Activated CD8-positive, alpha-beta memory T cell treated with anti-CD3 and anti-CD28 coated beads, Interleukin-2, amount 10 ng/mL, durations not matched to agents 7 days and 5 days (primary cell): ENCODE measurements at regions not wholly inside any gene's neighbourhood (a gene's known extent, or its start where the extent isn't known, plus 50 kb on each side); places are given as distances from the start of the nearest gene placed in this dataset.
A peak's percentile ranks its signal among the peaks of the same experiment; 100 is the strongest.

Source experiments
- ATAC-seq: fragments of 150-1000 bp; cut with Tn5 transposase; one replicate; pipeline ENCODE4 v1.10.0; 2021; ENCODE audit warnings: moderate library complexity
- CTCF ChIA-PET: fragments of 350-600 bp; sonication (Branson Sonifier 250); formaldehyde crosslinking; loops from one replicate; lab custom pipeline; 2021; ENCODE audit warnings: antibody characterized with exemption; lab: Charles Lee
- DNase-seq: peaks from one replicate; pipeline ENCODE4 v3.0.0-alpha.2; 2020
- H3K27ac Mint-ChIP-seq: one replicate; pipeline ENCODE4 v1.8.0; 2021; ENCODE audit warnings: mild to moderate bottlenecking, mixed read lengths
- H3K27me3 Mint-ChIP-seq: one replicate; pipeline ENCODE4 v1.8.0; 2021; ENCODE audit warnings: mixed read lengths
- H3K36me3 Mint-ChIP-seq: one replicate; pipeline ENCODE4 v1.8.0; 2021; ENCODE audit warnings: mild to moderate bottlenecking, mixed read lengths
- H3K4me1 Mint-ChIP-seq: one replicate; pipeline ENCODE4 v1.8.0; 2021; ENCODE audit warnings: mixed read lengths
- H3K4me3 Mint-ChIP-seq: one replicate; pipeline ENCODE4 v1.8.0; 2021; ENCODE audit warnings: mild to moderate bottlenecking, moderate library complexity, mixed read lengths
- H3K9me3 Mint-ChIP-seq: one replicate; pipeline ENCODE4 v1.8.0; 2022; ENCODE audit warnings: low read depth, mixed read lengths

GRCh38 chr1:58917436-58917835 lies 133.6 kb upstream of the JUN start:
- H3K4me3 Mint-ChIP-seq = no peak overlapping the region
- H3K4me1 Mint-ChIP-seq = peaks cover 12% of the 10 kb centered on the region
- CTCF ChIA-PET = no interaction called here

GRCh38 chr1:58919226-58919958 lies 135.5 kb upstream of the JUN start:
- no peak overlapping the region for H3K4me3 Mint-ChIP-seq
- peaks cover 26% of the 10 kb centered on the region for H3K4me1 Mint-ChIP-seq
- H3K9me3 Mint-ChIP-seq = peaks cover 3% of the 10 kb centered on the region
- peaks cover 9% of the 10 kb centered on the region for H3K36me3 Mint-ChIP-seq
- peaks cover 5% of the 10 kb centered on the region for H3K27me3 Mint-ChIP-seq
- CTCF ChIA-PET = interaction anchor here (0.8 to 1.1 kb wide), 2 partner anchors 10 to 78 kb away, joined by 3 read pairs; no protein-coding TSS in a partner anchor
- DNase-seq = no peak
- ATAC-seq = no peak
- no peak overlapping the region for H3K27ac Mint-ChIP-seq

More at GRCh38 chr1:58917436-58917835, 133.6 kb upstream of the JUN start:
- ATAC-seq = no peak
- Mint-ChIP-seq H3K36me3 (peaks cover 16% of the 10 kb centered on the region), H3K9me3 (peaks cover 11% of the 10 kb centered on the region), H3K27ac (no peak overlapping the region), H3K27me3 (peaks cover 5% of the 10 kb centered on the region)
- DNase-seq = no peak

GRCh38 chr1:58919959-58920321 lies 136.1 kb upstream of the JUN start:
- Mint-ChIP-seq H3K4me3 (no peak overlapping the region), H3K36me3 (peaks cover 6% of the 10 kb centered on the region), H3K9me3 (peaks cover under 1% of the 10 kb centered on the region), H3K4me1 (peaks cover 26% of the 10 kb centered on the region), H3K27ac (no peak overlapping the region), H3K27me3 (peaks cover 5% of the 10 kb centered on the region)
- CTCF ChIA-PET = interaction anchor here (0.8 to 1.6 kb wide), 3 partner anchors 9 to 77 kb away, joined by 3 read pairs; no protein-coding TSS in a partner anchor
- DNase-seq (no peak), ATAC-seq (no peak)

GRCh38 chr1:58921342-58921741 lies 137.5 kb upstream of the JUN start:
- peaks cover 4% of the 10 kb centered on the region for H3K9me3 Mint-ChIP-seq
- H3K27me3 Mint-ChIP-seq = peaks cover 5% of the 10 kb centered on the region
- no peak for DNase-seq
- ATAC-seq = no peak
- no peak overlapping the region for H3K4me3 Mint-ChIP-seq
- H3K27ac Mint-ChIP-seq = peak overlapping the region; percentile 86
- CTCF ChIA-PET = interaction anchor here (1.0 to 1.6 kb wide), 5 partner anchors 8 to 375 kb away, joined by 3 read pairs; partner anchors contain the start of gene FGGY
- peaks cover 4% of the 10 kb centered on the region for H3K36me3 Mint-ChIP-seq
- peaks cover 27% of the 10 kb centered on the region for H3K4me1 Mint-ChIP-seq

GRCh38 chr1:58921751-58922150 lies 137.9 kb upstream of the JUN start:
- CTCF ChIA-PET = interaction anchor here (0.7 to 1.6 kb wide), 6 partner anchors 8 to 375 kb away, joined by 3 to 5 read pairs (median 3); partner anchors contain the start of gene FGGY
- Mint-ChIP-seq H3K4me1 (peaks cover 31% of the 10 kb centered on the region), H3K4me3 (no peak overlapping the region), H3K36me3 (peaks cover 4% of the 10 kb centered on the region), H3K27me3 (peaks cover 4% of the 10 kb centered on the region), H3K27ac (peak overlapping the region; percentile 86), H3K9me3 (peaks cover 4% of the 10 kb centered on the region)
- DNase-seq (no peak), ATAC-seq (no peak)

GRCh38 chr1:58922302-58923089 lies 138.6 kb upstream of the JUN start:
- peaks cover under 1% of the 10 kb centered on the region for H3K27me3 Mint-ChIP-seq
- DNase-seq = peak; percentile 92
- ATAC-seq = peak; percentile 99
- CTCF ChIA-PET = interaction anchor here (0.7 to 1.4 kb wide), 5 partner anchors 9 to 121 kb away, joined by 3 to 5 read pairs (median 3); no protein-coding TSS in a partner anchor
- peaks cover 39% of the 10 kb centered on the region for H3K4me1 Mint-ChIP-seq
- peak overlapping the region; percentile 86 for H3K27ac Mint-ChIP-seq
- H3K4me3 Mint-ChIP-seq = peak overlapping the region; percentile 9
- peaks cover 4% of the 10 kb centered on the region for H3K9me3 Mint-ChIP-seq
- H3K36me3 Mint-ChIP-seq = peaks cover 4% of the 10 kb centered on the region

GRCh38 chr1:58923090-58923470 lies 139.2 kb upstream of the JUN start:
- no peak for DNase-seq
- H3K4me1 Mint-ChIP-seq = peaks cover 44% of the 10 kb centered on the region
- peaks cover 4% of the 10 kb centered on the region for H3K9me3 Mint-ChIP-seq
- no peak overlapping the region for H3K4me3 Mint-ChIP-seq
- H3K36me3 Mint-ChIP-seq = peaks cover 4% of the 10 kb centered on the region
- ATAC-seq = no peak
- H3K27ac Mint-ChIP-seq = peak overlapping the region; percentile 86
- no peaks in the 10 kb centered on the region for H3K27me3 Mint-ChIP-seq
- CTCF ChIA-PET = interaction anchor here (0.7 to 1.3 kb wide), 2 partner anchors 10 to 14 kb away, joined by 3 to 5 read pairs; no protein-coding TSS in a partner anchor

- peaks cover 55% of the 10 kb centered on the region for H3K4me1 Mint-ChIP-seq
- peaks cover 4% of the 10 kb centered on the region for H3K9me3 Mint-ChIP-seq
- no peak overlapping the region for H3K27ac Mint-ChIP-seq
- H3K4me3 Mint-ChIP-seq = no peak overlapping the region
- DNase-seq (no peak), ATAC-seq (no peak)
- CTCF ChIA-PET = interaction anchor here (1.1 kb wide), 1 partner anchor 18 kb away, joined by 4 read pairs; no protein-coding TSS in a partner anchor
- peaks cover 4% of the 10 kb centered on the region for H3K36me3 Mint-ChIP-seq
- no peaks in the 10 kb centered on the region for H3K27me3 Mint-ChIP-seq
Observed at GRCh38 chr1:58924016-58924565, 140.2 kb upstream of the JUN start.

GRCh38 chr1:58924821-58925220 lies 141.0 kb upstream of the JUN start:
- Mint-ChIP-seq H3K27me3 (no peaks in the 10 kb centered on the region), H3K4me1 (peaks cover 62% of the 10 kb centered on the region), H3K4me3 (no peak overlapping the region), H3K27ac (no peak overlapping the region), H3K36me3 (peaks cover 4% of the 10 kb centered on the region), H3K9me3 (peaks cover 4% of the 10 kb centered on the region)
- CTCF ChIA-PET = no interaction called here
- ATAC-seq = no peak
- no peak for DNase-seq

- CTCF ChIA-PET = interaction anchor here (1.9 kb wide), 1 partner anchor 17 kb away, joined by 5 read pairs; no protein-coding TSS in a partner anchor
- Mint-ChIP-seq H3K27me3 (no peaks in the 10 kb centered on the region), H3K4me1 (peaks cover 65% of the 10 kb centered on the region), H3K36me3 (peaks cover 4% of the 10 kb centered on the region), H3K9me3 (peaks cover 4% of the 10 kb centered on the region), H3K4me3 (no peak overlapping the region), H3K27ac (no peak overlapping the region)
- ATAC-seq = no peak
- DNase-seq = no peak
Observed at GRCh38 chr1:58925247-58925646, 141.4 kb upstream of the JUN start.

- ATAC-seq = no peak
- H3K36me3 Mint-ChIP-seq = peaks cover 4% of the 10 kb centered on the region
- CTCF ChIA-PET = interaction anchor here (1.9 kb wide), 1 partner anchor 17 kb away, joined by 5 read pairs; no protein-coding TSS in a partner anchor
Observed at GRCh38 chr1:58926152-58926551, 142.3 kb upstream of the JUN start.

GRCh38 chr1:58927041-58927721 lies 143.3 kb upstream of the JUN start:
- CTCF ChIA-PET = interaction anchor here (0.5 to 2.0 kb wide), 3 partner anchors 12 to 619 kb away, joined by 3 to 6 read pairs (median 5); no protein-coding TSS in a partner anchor
- H3K27ac Mint-ChIP-seq = no peak overlapping the region
- no peak for DNase-seq
- no peak overlapping the region for H3K4me3 Mint-ChIP-seq
- ATAC-seq = no peak
- peaks cover 4% of the 10 kb centered on the region for H3K9me3 Mint-ChIP-seq
- peaks cover 3% of the 10 kb centered on the region for H3K36me3 Mint-ChIP-seq
- peaks cover 57% of the 10 kb centered on the region for H3K4me1 Mint-ChIP-seq
- H3K27me3 Mint-ChIP-seq = no peaks in the 10 kb centered on the region

More at GRCh38 chr1:58926152-58926551, 142.3 kb upstream of the JUN start:
- no peak for DNase-seq
- Mint-ChIP-seq H3K4me1 (peaks cover 65% of the 10 kb centered on the region), H3K9me3 (peaks cover 4% of the 10 kb centered on the region), H3K4me3 (no peak overlapping the region), H3K27me3 (no peaks in the 10 kb centered on the region), H3K27ac (no peak overlapping the region)
